Astrocyte (in vitro differentiated cells and primary cell): ENCODE measurements at regions not wholly inside any gene's neighbourhood (a gene's known extent, or its start where the extent isn't known, plus 50 kb on each side); places are given as distances from the start of the nearest gene placed in this dataset.

Source experiments
- DNase-seq: peaks from one replicate; pipeline ENCODE4 v3.0.0-alpha.2; 2010; ENCODE audit warnings: low read depth
- FAIRE-seq: peaks from 2 replicates; lab custom pipeline; 2011; peaks lifted over from hg19 to GRCh38; lab: Jason Lieb, UNC
- H2AFZ ChIP-seq: 2 replicates; pipeline ENCODE4 v1.6.0; 2012; ENCODE audit warnings: low read depth, low read length, inconsistent platforms
- H3K27ac ChIP-seq: 2 replicates; pipeline ENCODE4 v1.5.1; 2011; ENCODE audit warnings: low read depth, low read length, inconsistent platforms
- H3K27me3 ChIP-seq: 2 replicates; pipeline ENCODE4 v1.6.0; 2011; ENCODE audit warnings: low read length, inconsistent platforms; ENCODE audit not compliant: insufficient read depth
- H3K36me3 ChIP-seq: 2 replicates; pipeline ENCODE4 v1.5.1; 2011; ENCODE audit warnings: low read length, inconsistent platforms; ENCODE audit not compliant: insufficient read depth
- H3K4me1 ChIP-seq: 2 replicates; pipeline ENCODE4 v1.5.1; 2011; ENCODE audit warnings: low read length, inconsistent platforms; ENCODE audit not compliant: insufficient read depth
- H3K4me2 ChIP-seq: 2 replicates; pipeline ENCODE4 v1.6.0; 2012; ENCODE audit warnings: low read length, inconsistent platforms
- H3K4me3 ChIP-seq: 2 replicates; pipeline ENCODE4 v1.5.1; 2011; ENCODE audit warnings: low read depth, mild to moderate bottlenecking, low read length, inconsistent platforms; ENCODE audit not compliant: insufficient read depth
- H3K79me2 ChIP-seq: 2 replicates; pipeline ENCODE4 v1.6.0; 2012; ENCODE audit warnings: mild to moderate bottlenecking, low read length, inconsistent platforms; ENCODE audit not compliant: insufficient read depth
- H3K9ac ChIP-seq: 2 replicates; pipeline ENCODE4 v1.6.0; 2012; ENCODE audit warnings: mild to moderate bottlenecking, low read length, inconsistent platforms
- H3K9me3 ChIP-seq: 2 replicates; pipeline ENCODE4 v1.5.1; 2012; ENCODE audit warnings: low read depth, mild to moderate bottlenecking, low read length, inconsistent platforms; ENCODE audit not compliant: insufficient read depth
- H4K20me1 ChIP-seq: 2 replicates; pipeline ENCODE4 v1.6.0; 2012; ENCODE audit warnings: low read length, inconsistent platforms; ENCODE audit not compliant: insufficient read depth
- H3K27ac Mint-ChIP-seq: one replicate; pipeline ENCODE4 v1.8.0; 2021; ENCODE audit warnings: mild to moderate bottlenecking, mixed read lengths; ENCODE audit not compliant: unreplicated experiment
- H3K27me3 Mint-ChIP-seq: one replicate; pipeline ENCODE4 v1.8.0; 2021; ENCODE audit warnings: low read depth, mixed read lengths; ENCODE audit not compliant: unreplicated experiment
- H3K36me3 Mint-ChIP-seq: one replicate; pipeline ENCODE4 v1.8.0; 2021; ENCODE audit warnings: low read depth, mixed read lengths; ENCODE audit not compliant: unreplicated experiment
- H3K4me1 Mint-ChIP-seq: one replicate; pipeline ENCODE4 v1.8.0; 2021; ENCODE audit warnings: low read depth, mixed read lengths; ENCODE audit not compliant: unreplicated experiment
- H3K4me3 Mint-ChIP-seq: one replicate; pipeline ENCODE4 v1.8.0; 2021; ENCODE audit warnings: mild to moderate bottlenecking, moderate library complexity, mixed read lengths; ENCODE audit not compliant: unreplicated experiment
- H3K9me3 Mint-ChIP-seq: one replicate; pipeline ENCODE4 v1.8.0; 2021; ENCODE audit warnings: mild to moderate bottlenecking, mixed read lengths; ENCODE audit not compliant: unreplicated experiment
- CTCF ChIP-seq: IDR thresholded peaks from 2 replicates; pipeline ENCODE4 v1.5.1; 2011; ENCODE audit warnings: low read depth, mild to moderate bottlenecking, inconsistent platforms, low read length, moderate library complexity; ENCODE audit not compliant: insufficient read depth
- EZH2 ChIP-seq: IDR thresholded peaks from 2 replicates; pipeline ENCODE4 v1.6.1; 2012; ENCODE audit warnings: mild to moderate bottlenecking, low read length, inconsistent platforms; ENCODE audit not compliant: insufficient read depth

- no peaks in the 10 kb centered on the region for H3K4me1 Mint-ChIP-seq
- no peak overlapping the region for H3K4me3 ChIP-seq
- no peak overlapping the region for H3K9ac ChIP-seq
- H3K4me2 ChIP-seq: no peak overlapping the region
- no peak overlapping the region for H3K27ac Mint-ChIP-seq
- no peak for DNase-seq
- peaks cover 52% of the 10 kb centered on the region for H3K27me3 Mint-ChIP-seq
- FAIRE-seq: no peak
- no peak overlapping the region for H3K4me3 Mint-ChIP-seq
- no peaks in the 10 kb centered on the region for H3K79me2 ChIP-seq
- no peak for TF ChIP-seq EZH2
- TF ChIP-seq CTCF: no peak
- H2AFZ ChIP-seq: no peak overlapping the region
- H3K27me3 ChIP-seq: peaks cover 2% of the 10 kb centered on the region
- H3K4me1 ChIP-seq: no peaks in the 10 kb centered on the region
- H3K36me3 Mint-ChIP-seq: no peaks in the 10 kb centered on the region
- H3K36me3 ChIP-seq: no peaks in the 10 kb centered on the region
- H4K20me1 ChIP-seq: no peaks in the 10 kb centered on the region
- peaks cover 2% of the 10 kb centered on the region for H3K9me3 Mint-ChIP-seq
- no peaks in the 10 kb centered on the region for H3K9me3 ChIP-seq
- H3K27ac ChIP-seq: no peak overlapping the region
These were observed 77.7 kb downstream of the RBFOX3 start for GRCh38 chr17:79533116-79533515.

- Histone ChIP-seq H3K9me3 (no peaks in the 10 kb centered on the region), H3K27me3 (peaks cover 2% of the 10 kb centered on the region), H3K79me2 (no peaks in the 10 kb centered on the region), H3K36me3 (no peaks in the 10 kb centered on the region), H3K9ac (no peak overlapping the region), H3K4me2 (no peak overlapping the region), H3K4me3 (no peak overlapping the region), H3K27ac (no peak overlapping the region), H2AFZ (no peak overlapping the region), H3K4me1 (no peaks in the 10 kb centered on the region), H4K20me1 (no peaks in the 10 kb centered on the region)
- TF ChIP-seq EZH2: no peak
- TF ChIP-seq CTCF: no peak
- H3K4me3 Mint-ChIP-seq: no peak overlapping the region
- peaks cover 54% of the 10 kb centered on the region for H3K27me3 Mint-ChIP-seq
- no peak overlapping the region for H3K27ac Mint-ChIP-seq
- no peaks in the 10 kb centered on the region for H3K4me1 Mint-ChIP-seq
- peaks cover 2% of the 10 kb centered on the region for H3K9me3 Mint-ChIP-seq
- DNase-seq (no peak), FAIRE-seq (no peak)
- no peaks in the 10 kb centered on the region for H3K36me3 Mint-ChIP-seq
These were observed 78.6 kb downstream of the RBFOX3 start for GRCh38 chr17:79532107-79532790.
